GM19025 (cell line): ENCODE measurements at regions not wholly inside any gene's neighbourhood (a gene's known extent, or its start where the extent isn't known, plus 50 kb on each side); places are given as distances from the start of the nearest gene placed in this dataset.
"Not testable (repeated sequence)": the region's sequence is repeated elsewhere in the genome, so short reads cannot be mapped to it uniquely, and the experiment has no call there.

Experiments used
- ATAC-seq: cut with Tn5 transposase; IDR thresholded peaks from one replicate; pipeline ENCODE4 v1.9.1; 2021; ENCODE audit warnings: mild to moderate bottlenecking, low read depth, moderate library complexity; ENCODE audit not compliant: unreplicated experiment

GRCh38 chr2:228373191-228373590, 191.7 kb upstream of the SPHKAP start:
- no peak for ATAC-seq

- ATAC-seq, result no peak
Measured at GRCh38 chr2:228372212-228372611, 190.7 kb upstream of the SPHKAP start.

GRCh38 chr2:228369400-228370031, 188.0 kb upstream of the SPHKAP start:
- ATAC-seq, result no peak

GRCh38 chr2:228367356-228367755, 185.9 kb upstream of the SPHKAP start:
- ATAC-seq, result no peak

GRCh38 chr2:228359473-228359872, 178.0 kb upstream of the SPHKAP start:
- ATAC-seq, result no peak

- no peak for ATAC-seq
Measured at GRCh38 chr2:228355897-228356296, 174.4 kb upstream of the SPHKAP start.

GRCh38 chr2:228352980-228353379, 171.5 kb upstream of the SPHKAP start:
- not testable (repeated sequence) for ATAC-seq

- ATAC-seq, result no peak
Measured at GRCh38 chr2:228352048-228352447, 170.6 kb upstream of the SPHKAP start.

- no peak for ATAC-seq
Measured at GRCh38 chr2:228348516-228349064, 167.1 kb upstream of the SPHKAP start.

GRCh38 chr2:228344531-228344930, 163.0 kb upstream of the SPHKAP start:
- ATAC-seq, result no peak

- ATAC-seq, result no peak
Measured at GRCh38 chr2:228339525-228339924, 158.0 kb upstream of the SPHKAP start.

- no peak for ATAC-seq
Measured at GRCh38 chr2:228334180-228334579, 152.7 kb upstream of the SPHKAP start.

GRCh38 chr2:228329282-228329681, 147.8 kb upstream of the SPHKAP start:
- ATAC-seq, result no peak

GRCh38 chr2:228321015-228321414, 139.5 kb upstream of the SPHKAP start:
- ATAC-seq, result no peak

- no peak for ATAC-seq
Measured at GRCh38 chr2:228318218-228318617, 136.7 kb upstream of the SPHKAP start.

GRCh38 chr2:228312172-228312571, 130.7 kb upstream of the SPHKAP start:
- no peak for ATAC-seq

- no peak for ATAC-seq
Measured at GRCh38 chr2:228303960-228304359, 122.5 kb upstream of the SPHKAP start.

- no peak for ATAC-seq
Measured at GRCh38 chr2:228283491-228284171, 102.1 kb upstream of the SPHKAP start.

- no peak for ATAC-seq
Measured at GRCh38 chr2:228282376-228282775, 100.9 kb upstream of the SPHKAP start.

GRCh38 chr2:228273159-228273558, 91.7 kb upstream of the SPHKAP start:
- ATAC-seq, result no peak

GRCh38 chr2:228269351-228269750, 87.9 kb upstream of the SPHKAP start:
- ATAC-seq, result no peak

- ATAC-seq, result no peak
Measured at GRCh38 chr2:228268756-228269155, 87.3 kb upstream of the SPHKAP start.
